Fibroblast of lung (primary cell): ENCODE measurements at regions not wholly inside any gene's neighbourhood (a gene's known extent, or its start where the extent isn't known, plus 50 kb on each side); places are given as distances from the start of the nearest gene placed in this dataset.

Experiments used
- EZH2 ChIP-seq: IDR thresholded peaks from 2 replicates; pipeline ENCODE4 v1.5.1; 2012; ENCODE audit warnings: low read length, control low read depth, mild to moderate bottlenecking; ENCODE audit errors: missing control alignments
- TF ChIP-seq, protein P1 (sequence below), 2 donors: IDR thresholded peaks in 1 of 2; conservative IDR thresholded peaks in 1 of 2; 1 replicate in 1 of 2; 2 replicates in 1 of 2; pipeline ENCODE4 v1.5.1; 2011 to 2012; ENCODE audit warnings: low read length in 2 of 2, control low read depth in 1 of 2, inconsistent platforms in 1 of 2, low read depth in 1 of 2, mild to moderate bottlenecking in 1 of 2

DNA sequence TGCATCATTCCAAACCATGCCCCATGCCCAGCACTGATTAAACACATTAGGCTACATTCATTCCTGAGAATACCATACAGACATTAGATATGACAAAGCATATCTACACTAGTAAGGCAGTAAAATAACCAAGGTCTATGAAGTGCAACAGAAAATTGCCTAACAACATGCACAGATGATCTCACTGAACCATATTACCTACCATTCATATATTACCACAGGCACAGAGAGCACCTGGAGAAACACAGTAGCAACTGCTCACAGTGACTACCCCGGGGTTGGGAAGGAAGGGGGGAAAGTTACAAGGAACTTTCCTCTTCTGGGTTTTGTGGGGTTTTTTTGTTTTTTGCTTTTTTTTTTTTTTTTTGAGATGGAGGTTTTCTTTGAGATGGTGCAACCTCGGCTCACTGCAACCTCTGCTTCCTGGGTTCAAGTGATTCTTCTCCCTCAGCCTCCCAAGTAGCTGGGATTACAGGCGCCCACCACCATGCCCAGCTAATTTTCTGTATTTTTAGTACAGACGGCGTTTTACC, 669.6 kb downstream of the UQCRFS1 start:
- TF ChIP-seq EZH2, result no peak
- TF ChIP-seq, protein P1, sequence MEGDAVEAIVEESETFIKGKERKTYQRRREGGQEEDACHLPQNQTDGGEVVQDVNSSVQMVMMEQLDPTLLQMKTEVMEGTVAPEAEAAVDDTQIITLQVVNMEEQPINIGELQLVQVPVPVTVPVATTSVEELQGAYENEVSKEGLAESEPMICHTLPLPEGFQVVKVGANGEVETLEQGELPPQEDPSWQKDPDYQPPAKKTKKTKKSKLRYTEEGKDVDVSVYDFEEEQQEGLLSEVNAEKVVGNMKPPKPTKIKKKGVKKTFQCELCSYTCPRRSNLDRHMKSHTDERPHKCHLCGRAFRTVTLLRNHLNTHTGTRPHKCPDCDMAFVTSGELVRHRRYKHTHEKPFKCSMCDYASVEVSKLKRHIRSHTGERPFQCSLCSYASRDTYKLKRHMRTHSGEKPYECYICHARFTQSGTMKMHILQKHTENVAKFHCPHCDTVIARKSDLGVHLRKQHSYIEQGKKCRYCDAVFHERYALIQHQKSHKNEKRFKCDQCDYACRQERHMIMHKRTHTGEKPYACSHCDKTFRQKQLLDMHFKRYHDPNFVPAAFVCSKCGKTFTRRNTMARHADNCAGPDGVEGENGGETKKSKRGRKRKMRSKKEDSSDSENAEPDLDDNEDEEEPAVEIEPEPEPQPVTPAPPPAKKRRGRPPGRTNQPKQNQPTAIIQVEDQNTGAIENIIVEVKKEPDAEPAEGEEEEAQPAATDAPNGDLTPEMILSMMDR (conservative IDR thresholded peaks at IDR 0.05 in 1 of 2, IDR thresholded peaks at IDR 0.05 in 1 of 2; ENCODE audit: low read depth in 1 of 2, low read length in 2 of 2), result no peak
